BJ (cell line): ENCODE measurements at regions not wholly inside any gene's neighbourhood (a gene's known extent, or its start where the extent isn't known, plus 50 kb on each side); places are given as distances from the start of the nearest gene placed in this dataset.

Experiments
- CTCF ChIA-PET: fragments of 350-600 bp; formaldehyde crosslinking; extraction: SDS; loops from one replicate; lab custom pipeline; 2021; ENCODE audit warnings: antibody characterized with exemption, inconsistent platforms; lab: Yijun Ruan, JAX
- POLR2A ChIA-PET: fragments of 300-600 bp; sonication (Branson Sonifier 250); formaldehyde crosslinking; extraction: SDS; loops from one replicate; lab custom pipeline; 2021; ENCODE audit warnings: antibody characterized with exemption; lab: Charles Lee
- DNase-seq: peaks from one replicate; pipeline ENCODE4 v3.0.0-alpha.2; 2011; ENCODE audit warnings: low read depth
- H3K27me3 ChIP-seq: 2 replicates; pipeline ENCODE4 v1.6.0; 2011; ENCODE audit warnings: low read length; ENCODE audit not compliant: control insufficient read depth, insufficient read depth
- H3K36me3 ChIP-seq: 2 replicates; pipeline ENCODE4 v1.5.1; 2011; ENCODE audit warnings: low read length; ENCODE audit not compliant: control insufficient read depth, insufficient read depth
- H3K4me3 ChIP-seq: 2 replicates; pipeline ENCODE4 v1.5.1; 2011; ENCODE audit warnings: low read depth, mild to moderate bottlenecking, control low read depth, low read length
- CTCF ChIP-seq: IDR thresholded peaks from 2 replicates; pipeline ENCODE4 v1.5.1; 2011; ENCODE audit warnings: low read depth, mild to moderate bottlenecking, control low read depth, inconsistent platforms, low read length, moderate library complexity; ENCODE audit not compliant: insufficient read depth

GRCh38 chr1:189682591-189682990 is 795.1 kb downstream of the BRINP3 start:
- TF ChIP-seq CTCF: no peak
- H3K36me3 ChIP-seq: no peaks in the 10 kb centered on the region
- CTCF ChIA-PET: no interaction called here
- H3K4me3 ChIP-seq: no peak overlapping the region
- DNase-seq: no peak
- H3K27me3 ChIP-seq: no peaks in the 10 kb centered on the region
- POLR2A ChIA-PET: no interaction called here

- ChIA-PET POLR2A (no interaction called here), CTCF (no interaction called here)
- no peak for TF ChIP-seq CTCF
- DNase-seq: no peak
- Histone ChIP-seq H3K36me3 (no peaks in the 10 kb centered on the region), H3K4me3 (no peak overlapping the region), H3K27me3 (no peaks in the 10 kb centered on the region)
Observed at GRCh38 chr1:189686288-189686687, 791.4 kb downstream of the BRINP3 start.

GRCh38 chr1:189693140-189693539 is 784.5 kb downstream of the BRINP3 start:
- H3K4me3 ChIP-seq: no peak overlapping the region
- H3K36me3 ChIP-seq: no peaks in the 10 kb centered on the region
- no peak for DNase-seq
- CTCF ChIA-PET: no interaction called here
- H3K27me3 ChIP-seq: no peaks in the 10 kb centered on the region
- no peak for TF ChIP-seq CTCF
- POLR2A ChIA-PET: no interaction called here

- TF ChIP-seq CTCF: no peak
- DNase-seq: no peak
- CTCF ChIA-PET: no interaction called here
- Histone ChIP-seq H3K27me3 (no peaks in the 10 kb centered on the region), H3K4me3 (no peak overlapping the region), H3K36me3 (no peaks in the 10 kb centered on the region)
- POLR2A ChIA-PET: no interaction called here
Observed at GRCh38 chr1:189696297-189696696, 781.4 kb downstream of the BRINP3 start.

- DNase-seq: no peak
- ChIA-PET POLR2A (no interaction called here), CTCF (no interaction called here)
- H3K27me3 ChIP-seq: no peaks in the 10 kb centered on the region
- H3K4me3 ChIP-seq: no peak overlapping the region
- H3K36me3 ChIP-seq: no peaks in the 10 kb centered on the region
- no peak for TF ChIP-seq CTCF
Observed at GRCh38 chr1:189697113-189697512, 780.6 kb downstream of the BRINP3 start.
